HepG2 (cell line): ENCODE measurements at regions not wholly inside any gene's neighbourhood (a gene's known extent, or its start where the extent isn't known, plus 50 kb on each side); places are given as distances from the start of the nearest gene placed in this dataset.

Experiments
- ATAC-seq: fragments of 200-7000 bp; cut with Tn5 transposase; 3 replicates; pipeline ENCODE4 v1.9.1; 2020; ENCODE audit warnings: mild to moderate bottlenecking, moderate library complexity
- BruUV-seq: library from RNA; stranded (reverse); fragments of 400-500 nt; replicated peaks from 2 replicates; lab custom pipeline; 2021; lab: Mats Ljungman, UMichigan
- CTCF ChIA-PET: fragments of 300-600 bp; formaldehyde crosslinking; extraction: SDS; loops from one replicate; lab custom pipeline; 2021; ENCODE audit warnings: low total read pairs, inconsistent platforms, low intra/inter-chr PET ratio; lab: Yijun Ruan, JAX
- POLR2A ChIA-PET: fragments of 350-600 bp; sonication (Branson Sonifier 250); formaldehyde crosslinking; loops from one replicate; lab custom pipeline; 2020; ENCODE audit warnings: antibody characterized with exemption, inconsistent platforms; lab: Yijun Ruan, JAX
- DNase-seq: peaks from one replicate; pipeline ENCODE4 v3.0.0-alpha.2; 2015; ENCODE audit warnings: low spot score
- FAIRE-seq: peaks from 3 replicates; lab custom pipeline; 2011; peaks lifted over from hg19 to GRCh38; lab: Jason Lieb, UNC
- H2AFZ ChIP-seq: one replicate; pipeline ENCODE4 v1.6.1; 2011; ENCODE audit warnings: low read length, inconsistent platforms
- H3K27ac ChIP-seq: fragments of 300-600 bp; 3 replicates; pipeline ENCODE4 v1.8.0; 2011; ENCODE audit warnings: mixed run types, mild to moderate bottlenecking, mixed read lengths, low read length, inconsistent platforms; ENCODE audit not compliant: insufficient read depth; ENCODE audit errors: extremely low read length
- H3K27me3 ChIP-seq, 2 experiments: fragments of 200-600 bp in 1 of 2; 2 replicates in 1 of 2; 3 replicates in 1 of 2; pipeline versions ENCODE4 v1.6.0 to v1.8.0; 2011; ENCODE audit warnings: low read length in 2 of 2, mild to moderate bottlenecking in 2 of 2, moderate library complexity in 2 of 2, inconsistent platforms in 1 of 2; ENCODE audit not compliant: insufficient read depth in 2 of 2, control insufficient read depth in 1 of 2
- H3K36me3 ChIP-seq, 2 experiments: fragments of 200-600 bp in 1 of 2; replicated peaks in 1 of 2; 2 replicates in 1 of 2; 3 replicates in 1 of 2; pipeline versions ENCODE4 v1.5.1 to v1.8.0; 2011; ENCODE audit warnings: low read length in 2 of 2, inconsistent platforms in 1 of 2; ENCODE audit not compliant: insufficient read depth in 2 of 2, control insufficient read depth in 1 of 2
- H3K4me1 ChIP-seq: 2 replicates; pipeline ENCODE4 v1.5.1; 2012; ENCODE audit warnings: low read length, inconsistent platforms; ENCODE audit not compliant: insufficient read depth
- H3K4me2 ChIP-seq: 2 replicates; pipeline ENCODE4 v1.6.0; 2011; ENCODE audit warnings: low read depth, low read length, inconsistent platforms
- H3K4me3 ChIP-seq, 3 experiments: fragments of 200-600 bp in 1 of 3; sonication (generic), shearing (Covaris generic) in 1 of 3; replicated peaks in 1 of 3; 2 replicates each; pipeline ENCODE4 v1.5.1; 2011 to 2016; ENCODE audit warnings: low read length in 3 of 3, inconsistent platforms in 2 of 3, low read depth in 2 of 3, mild to moderate bottlenecking in 2 of 3, control low read depth in 1 of 3, mixed read lengths in 1 of 3; ENCODE audit not compliant: insufficient read depth in 1 of 3
- H3K79me2 ChIP-seq: one replicate; pipeline ENCODE4 v1.6.1; 2011; ENCODE audit warnings: low read length, inconsistent platforms; ENCODE audit not compliant: insufficient read depth
- H3K9ac ChIP-seq: 2 replicates; pipeline ENCODE4 v1.6.0; 2011; ENCODE audit warnings: mild to moderate bottlenecking, low read depth, low read length, inconsistent platforms; ENCODE audit not compliant: insufficient read depth
- H3K9me3 ChIP-seq: 2 replicates; pipeline ENCODE4 v1.5.1; 2012; ENCODE audit warnings: mild to moderate bottlenecking, low read length
- H4K20me1 ChIP-seq: 2 replicates; pipeline ENCODE4 v1.6.0; 2011; ENCODE audit warnings: inconsistent platforms, mild to moderate bottlenecking, low read length, moderate library complexity; ENCODE audit not compliant: insufficient read depth
- KAT2B ChIP-seq: fragments of 150-350 bp; IDR thresholded peaks from 2 replicates; pipeline ENCODE4 v1.6.1; 2014; ENCODE audit warnings: low read depth, low read length, borderline replicate concordance
- NFIC ChIP-seq: IDR thresholded peaks from 2 replicates; pipeline ENCODE4 v1.6.1; 2012; ENCODE audit warnings: mild to moderate bottlenecking, low read length, inconsistent platforms
- PRPF4 ChIP-seq: fragments of 200-400 bp; formaldehyde crosslinking; IDR thresholded peaks from 2 replicates; pipeline ENCODE4 v1.6.1; 2016; ENCODE audit warnings: low read length, low read depth; ENCODE audit not compliant: poor library complexity, severe bottlenecking
- SATB2 ChIP-seq: sonication (generic); formaldehyde crosslinking; IDR thresholded peaks from 2 replicates; pipeline ENCODE4 v1.5.0; 2020; ENCODE audit warnings: missing genetic modification reagents
- SCMH1 ChIP-seq: sonication (generic); formaldehyde crosslinking; IDR thresholded peaks from 2 replicates; pipeline ENCODE4 v1.9.0; 2021; ENCODE audit warnings: missing genetic modification reagents, mild to moderate bottlenecking, borderline replicate concordance
- SETDB1 ChIP-seq: sonication (generic); formaldehyde crosslinking; IDR thresholded peaks from 2 replicates; pipeline ENCODE4 v1.5.1; 2020; ENCODE audit warnings: missing genetic modification reagents, mild to moderate bottlenecking, borderline replicate concordance
- ZBTB2 ChIP-seq: sonication (generic); formaldehyde crosslinking; IDR thresholded peaks from 2 replicates; pipeline ENCODE4 v1.8.0; 2022; ENCODE audit warnings: low read depth, missing genetic modification reagents
- ZKSCAN8 ChIP-seq: IDR thresholded peaks from 2 replicates; pipeline ENCODE4 v1.6.1; 2016; ENCODE audit warnings: borderline replicate concordance, missing genetic modification reagents, missing compliant biosample characterization
- ZNF567 ChIP-seq: sonication (generic); formaldehyde crosslinking; IDR thresholded peaks from 2 replicates; pipeline ENCODE4 v1.8.1; 2023; ENCODE audit warnings: mild to moderate bottlenecking, missing genetic modification reagents, borderline replicate concordance
- ZNF770 ChIP-seq: sonication (generic); formaldehyde crosslinking; IDR thresholded peaks from 2 replicates; pipeline ENCODE4 v1.5.0; 2020; ENCODE audit warnings: mild to moderate bottlenecking, missing genetic modification reagents
- WGBS: methylation state at CpG from one replicate; pipeline ENCODE4 v1.1.6; 2017; ENCODE audit warnings: low lambda C conversion rate; 5-methylcytosine and 5-hydroxymethylcytosine counted together
- in situ Hi-C: cut with HindIII; loops from 2 replicates; pipeline ENCODE4 v1.10.0; 2017; ENCODE audit warnings: low pct_unique_long_range_greater_than_20kb; ENCODE audit not compliant: extremely low pct_ligation_motif_present
- intact Hi-C: fragments of 100-400 bp; cut with micrococcal nuclease; formaldehyde crosslinking; loops from one replicate; pipeline ENCODE4 v1.10.0; 2022; ENCODE audit not compliant: unreplicated experiment
- TF ChIP-seq, protein P1 (sequence below): sonication (generic); formaldehyde crosslinking; IDR thresholded peaks from 2 replicates; pipeline ENCODE4 v1.9.0; 2021; ENCODE audit warnings: missing genetic modification reagents, borderline replicate concordance
- TF ChIP-seq, protein P2 (sequence below): sonication (generic); formaldehyde crosslinking; IDR thresholded peaks from 2 replicates; pipeline ENCODE4 v1.4.0; 2020; ENCODE audit warnings: mild to moderate bottlenecking, missing genetic modification reagents
- TF ChIP-seq, protein P3 (sequence below): sonication (generic); formaldehyde crosslinking; IDR thresholded peaks from 2 replicates; pipeline ENCODE4 v1.4.0; 2020; ENCODE audit warnings: missing genetic modification reagents
- TF ChIP-seq, protein P4 (sequence below): sonication (generic); formaldehyde crosslinking; IDR thresholded peaks from 2 replicates; pipeline ENCODE4 v1.5.0; 2020; ENCODE audit warnings: mild to moderate bottlenecking, missing genetic modification reagents, borderline replicate concordance

DNA sequence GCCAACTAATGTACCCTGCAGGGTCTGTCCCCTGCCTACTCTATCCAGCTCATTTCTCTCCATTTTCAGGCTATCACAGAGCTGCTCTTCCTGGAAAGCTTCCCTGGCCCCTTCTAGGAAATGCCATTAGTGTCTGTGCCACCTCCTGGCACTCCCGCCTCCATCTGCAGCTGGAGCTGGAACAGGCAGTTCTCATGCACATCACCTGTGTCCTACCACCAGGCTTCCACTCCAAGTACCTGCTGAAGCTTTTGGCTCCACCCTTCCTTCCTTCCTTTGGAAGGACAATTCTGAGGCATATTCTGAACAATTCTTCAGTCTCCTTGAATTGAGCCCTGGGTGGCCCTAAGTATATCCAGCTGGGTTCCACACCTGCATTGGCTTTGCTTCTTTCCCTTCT is 156.2 kb upstream of the ZNF618 start (continued):
- TF ChIP-seq ZNF567: no peak

GRCh38 chr9:113720495-113720894 is 155.6 kb upstream of the ZNF618 start:
- no peak overlapping the region for H3K4me3 ChIP-seq
- DNase-seq: no peak
- ChIA-PET CTCF (no interaction called here), POLR2A (no interaction called here)
- H3K9me3 ChIP-seq: no peaks in the 10 kb centered on the region
- intact Hi-C loops: no loop called here
- ATAC-seq: no peak
- H3K79me2 ChIP-seq: no peaks in the 10 kb centered on the region
- H3K4me1 ChIP-seq: no peaks in the 10 kb centered on the region
- WGBS: 9% methylated on average over 3 of the region's 4 CpGs
- peaks cover 1 to 6% of the 10 kb centered on the region in 2 experiments; a peak in 2 of 5 replicates for H3K27me3 ChIP-seq
- no peak overlapping the region for H3K9ac ChIP-seq
- in situ Hi-C loops: no loop called here
- BruUV-seq: no TSS peak
- no peaks in the 10 kb centered on the region for H4K20me1 ChIP-seq
- no peak overlapping the region for H3K27ac ChIP-seq
- FAIRE-seq: no peak
- H3K36me3 ChIP-seq: no peaks in the 10 kb centered on the region
- H2AFZ ChIP-seq: no peak overlapping the region
- no peak overlapping the region for H3K4me2 ChIP-seq
- TF ChIP-seq, protein P1, sequence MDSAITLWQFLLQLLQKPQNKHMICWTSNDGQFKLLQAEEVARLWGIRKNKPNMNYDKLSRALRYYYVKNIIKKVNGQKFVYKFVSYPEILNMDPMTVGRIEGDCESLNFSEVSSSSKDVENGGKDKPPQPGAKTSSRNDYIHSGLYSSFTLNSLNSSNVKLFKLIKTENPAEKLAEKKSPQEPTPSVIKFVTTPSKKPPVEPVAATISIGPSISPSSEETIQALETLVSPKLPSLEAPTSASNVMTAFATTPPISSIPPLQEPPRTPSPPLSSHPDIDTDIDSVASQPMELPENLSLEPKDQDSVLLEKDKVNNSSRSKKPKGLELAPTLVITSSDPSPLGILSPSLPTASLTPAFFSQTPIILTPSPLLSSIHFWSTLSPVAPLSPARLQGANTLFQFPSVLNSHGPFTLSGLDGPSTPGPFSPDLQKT: no peak
- TF ChIP-seq ZBTB2: no peak
- TF ChIP-seq SATB2 (CRISPR knock-in tag): no peak
- TF ChIP-seq, protein P2, sequence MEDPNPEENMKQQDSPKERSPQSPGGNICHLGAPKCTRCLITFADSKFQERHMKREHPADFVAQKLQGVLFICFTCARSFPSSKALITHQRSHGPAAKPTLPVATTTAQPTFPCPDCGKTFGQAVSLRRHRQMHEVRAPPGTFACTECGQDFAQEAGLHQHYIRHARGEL (CRISPR knock-in tag): no peak
- TF ChIP-seq NFIC: no peak
- TF ChIP-seq ZNF770: no peak
- TF ChIP-seq, protein P3, sequence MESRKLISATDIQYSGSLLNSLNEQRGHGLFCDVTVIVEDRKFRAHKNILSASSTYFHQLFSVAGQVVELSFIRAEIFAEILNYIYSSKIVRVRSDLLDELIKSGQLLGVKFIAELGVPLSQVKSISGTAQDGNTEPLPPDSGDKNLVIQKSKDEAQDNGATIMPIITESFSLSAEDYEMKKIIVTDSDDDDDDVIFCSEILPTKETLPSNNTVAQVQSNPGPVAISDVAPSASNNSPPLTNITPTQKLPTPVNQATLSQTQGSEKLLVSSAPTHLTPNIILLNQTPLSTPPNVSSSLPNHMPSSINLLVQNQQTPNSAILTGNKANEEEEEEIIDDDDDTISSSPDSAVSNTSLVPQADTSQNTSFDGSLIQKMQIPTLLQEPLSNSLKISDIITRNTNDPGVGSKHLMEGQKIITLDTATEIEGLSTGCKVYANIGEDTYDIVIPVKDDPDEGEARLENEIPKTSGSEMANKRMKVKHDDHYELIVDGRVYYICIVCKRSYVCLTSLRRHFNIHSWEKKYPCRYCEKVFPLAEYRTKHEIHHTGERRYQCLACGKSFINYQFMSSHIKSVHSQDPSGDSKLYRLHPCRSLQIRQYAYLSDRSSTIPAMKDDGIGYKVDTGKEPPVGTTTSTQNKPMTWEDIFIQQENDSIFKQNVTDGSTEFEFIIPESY (CRISPR knock-in tag): no peak
- TF ChIP-seq, protein P4, sequence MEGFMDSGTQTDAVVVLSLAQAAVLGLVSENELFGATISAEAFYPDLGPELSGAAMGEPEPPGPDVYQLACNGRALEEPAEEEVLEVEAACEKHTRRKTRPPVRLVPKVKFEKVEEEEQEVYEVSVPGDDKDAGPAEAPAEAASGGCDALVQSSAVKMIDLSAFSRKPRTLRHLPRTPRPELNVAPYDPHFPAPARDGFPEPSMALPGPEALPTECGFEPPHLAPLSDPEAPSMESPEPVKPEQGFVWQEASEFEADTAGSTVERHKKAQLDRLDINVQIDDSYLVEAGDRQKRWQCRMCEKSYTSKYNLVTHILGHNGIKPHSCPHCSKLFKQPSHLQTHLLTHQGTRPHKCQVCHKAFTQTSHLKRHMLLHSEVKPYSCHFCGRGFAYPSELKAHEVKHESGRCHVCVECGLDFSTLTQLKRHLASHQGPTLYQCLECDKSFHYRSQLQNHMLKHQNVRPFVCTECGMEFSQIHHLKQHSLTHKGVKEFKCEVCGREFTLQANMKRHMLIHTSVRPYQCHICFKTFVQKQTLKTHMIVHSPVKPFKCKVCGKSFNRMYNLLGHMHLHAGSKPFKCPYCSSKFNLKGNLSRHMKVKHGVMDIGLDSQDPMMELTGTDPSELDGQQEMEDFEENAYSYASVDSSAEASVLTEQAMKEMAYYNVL (CRISPR knock-in tag): no peak
- TF ChIP-seq ZKSCAN8 (CRISPR knock-in tag): no peak
- no peak for TF ChIP-seq SCMH1 (CRISPR knock-in tag)
- no peak for TF ChIP-seq PRPF4
- no peak for TF ChIP-seq KAT2B
- TF ChIP-seq SETDB1 (CRISPR knock-in tag): no peak
